ENCODE measurements at regions not wholly inside any gene's neighbourhood (a gene's known extent, or its start where the extent isn't known, plus 50 kb on each side); places are given as distances from the start of the nearest gene placed in this dataset.

DNA sequence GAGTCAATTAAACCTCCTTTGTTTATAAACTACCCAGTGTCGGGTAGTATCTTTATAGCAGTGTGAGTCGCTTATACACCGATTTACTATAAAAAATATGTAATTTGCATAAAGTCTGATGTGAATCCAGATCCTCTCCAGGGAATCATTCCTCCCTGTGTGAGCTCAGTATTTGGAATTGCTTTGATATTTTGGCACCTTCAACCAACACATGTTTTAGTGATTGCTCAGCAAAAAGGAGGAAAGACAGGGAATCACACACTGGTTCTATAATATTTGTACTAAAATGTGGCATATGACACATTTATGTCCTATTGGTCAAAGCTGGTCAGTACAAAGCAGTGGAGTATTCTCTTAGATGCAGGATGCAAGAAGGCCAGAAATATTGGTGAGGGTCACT, 703.9 kb upstream of the ATXN7L3B start:
- TF ChIP-seq, protein P1, sequence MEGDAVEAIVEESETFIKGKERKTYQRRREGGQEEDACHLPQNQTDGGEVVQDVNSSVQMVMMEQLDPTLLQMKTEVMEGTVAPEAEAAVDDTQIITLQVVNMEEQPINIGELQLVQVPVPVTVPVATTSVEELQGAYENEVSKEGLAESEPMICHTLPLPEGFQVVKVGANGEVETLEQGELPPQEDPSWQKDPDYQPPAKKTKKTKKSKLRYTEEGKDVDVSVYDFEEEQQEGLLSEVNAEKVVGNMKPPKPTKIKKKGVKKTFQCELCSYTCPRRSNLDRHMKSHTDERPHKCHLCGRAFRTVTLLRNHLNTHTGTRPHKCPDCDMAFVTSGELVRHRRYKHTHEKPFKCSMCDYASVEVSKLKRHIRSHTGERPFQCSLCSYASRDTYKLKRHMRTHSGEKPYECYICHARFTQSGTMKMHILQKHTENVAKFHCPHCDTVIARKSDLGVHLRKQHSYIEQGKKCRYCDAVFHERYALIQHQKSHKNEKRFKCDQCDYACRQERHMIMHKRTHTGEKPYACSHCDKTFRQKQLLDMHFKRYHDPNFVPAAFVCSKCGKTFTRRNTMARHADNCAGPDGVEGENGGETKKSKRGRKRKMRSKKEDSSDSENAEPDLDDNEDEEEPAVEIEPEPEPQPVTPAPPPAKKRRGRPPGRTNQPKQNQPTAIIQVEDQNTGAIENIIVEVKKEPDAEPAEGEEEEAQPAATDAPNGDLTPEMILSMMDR (IDR thresholded peaks at IDR 0.05): no peak
- TF ChIP-seq ZFX (IDR thresholded peaks at IDR 0.05; ENCODE audit: borderline replicate concordance): no peak
